ENCODE measurements at regions not wholly inside any gene's neighbourhood (a gene's known extent, or its start where the extent isn't known, plus 50 kb on each side); places are given as distances from the start of the nearest gene placed in this dataset.

DNA sequence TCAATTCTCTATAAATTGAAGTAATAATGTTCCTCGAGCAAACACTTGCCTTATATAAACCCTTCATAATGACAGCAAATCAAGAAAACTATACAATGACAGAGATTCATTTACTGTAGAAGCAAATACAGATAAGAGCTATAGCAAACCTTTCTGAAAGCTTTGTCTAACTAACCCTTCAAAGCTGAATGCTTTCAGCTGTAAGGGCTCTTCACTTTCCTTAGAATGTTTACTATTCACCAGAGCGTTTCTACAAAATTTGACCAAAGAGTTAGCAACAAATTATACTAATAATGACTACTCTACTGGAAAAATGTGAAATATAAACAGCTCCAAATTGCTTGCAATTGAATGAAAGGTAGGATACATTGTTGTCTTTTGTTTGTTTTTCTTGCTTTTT is 218.1 kb downstream of the SLITRK5 start:
- TF ChIP-seq POLR2A (IDR thresholded peaks at IDR 0.05) (no peak), EP300 (IDR thresholded peaks at IDR 0.05) (no peak)
- TF ChIP-seq, protein P1, sequence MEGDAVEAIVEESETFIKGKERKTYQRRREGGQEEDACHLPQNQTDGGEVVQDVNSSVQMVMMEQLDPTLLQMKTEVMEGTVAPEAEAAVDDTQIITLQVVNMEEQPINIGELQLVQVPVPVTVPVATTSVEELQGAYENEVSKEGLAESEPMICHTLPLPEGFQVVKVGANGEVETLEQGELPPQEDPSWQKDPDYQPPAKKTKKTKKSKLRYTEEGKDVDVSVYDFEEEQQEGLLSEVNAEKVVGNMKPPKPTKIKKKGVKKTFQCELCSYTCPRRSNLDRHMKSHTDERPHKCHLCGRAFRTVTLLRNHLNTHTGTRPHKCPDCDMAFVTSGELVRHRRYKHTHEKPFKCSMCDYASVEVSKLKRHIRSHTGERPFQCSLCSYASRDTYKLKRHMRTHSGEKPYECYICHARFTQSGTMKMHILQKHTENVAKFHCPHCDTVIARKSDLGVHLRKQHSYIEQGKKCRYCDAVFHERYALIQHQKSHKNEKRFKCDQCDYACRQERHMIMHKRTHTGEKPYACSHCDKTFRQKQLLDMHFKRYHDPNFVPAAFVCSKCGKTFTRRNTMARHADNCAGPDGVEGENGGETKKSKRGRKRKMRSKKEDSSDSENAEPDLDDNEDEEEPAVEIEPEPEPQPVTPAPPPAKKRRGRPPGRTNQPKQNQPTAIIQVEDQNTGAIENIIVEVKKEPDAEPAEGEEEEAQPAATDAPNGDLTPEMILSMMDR (IDR thresholded peaks at IDR 0.05): no peak
- Histone ChIP-seq H3K27me3 (no peaks in the 10 kb centered on the region), H3K9me3 (no peaks in the 10 kb centered on the region), H3K36me3 (no peaks in the 10 kb centered on the region), H3K4me3 (no peak overlapping the region), H3K4me1 (ENCODE audit: insufficient read depth) (no peaks in the 10 kb centered on the region), H3K27ac (no peak overlapping the region)
- intact Hi-C loops (cut with DNase I): no loop called here
- no peak for DNase-seq
- 16 to 34% (median 20%) methylated on average over 2 of the region's 2 CpGs for WGBS, 3 donors

DNA sequence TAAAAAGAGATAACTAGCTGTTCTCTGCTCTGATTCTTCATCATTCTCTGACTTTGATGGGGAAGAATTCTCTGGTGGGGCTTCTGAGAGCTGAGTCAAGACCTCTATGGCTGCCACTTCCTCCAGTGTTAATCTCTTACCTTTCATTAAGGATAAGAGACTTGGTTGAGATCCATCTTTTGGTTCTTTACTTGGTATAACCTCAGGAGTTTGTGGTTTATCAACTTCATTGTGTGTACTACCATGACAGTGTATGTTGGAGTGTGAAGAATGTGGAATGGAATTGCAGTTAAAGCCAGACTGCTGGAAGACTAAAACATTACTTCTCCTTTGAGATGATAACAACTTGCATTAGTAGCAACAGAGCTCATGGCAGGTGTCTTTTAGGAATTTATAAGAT is 222.0 kb downstream of the SLITRK5 start:
- TF ChIP-seq POLR2A (IDR thresholded peaks at IDR 0.05) (no peak), EP300 (IDR thresholded peaks at IDR 0.05) (no peak)
- TF ChIP-seq, protein P1 (IDR thresholded peaks at IDR 0.05): no peak
- intact Hi-C loops (cut with DNase I): no loop called here
- no peaks in the 10 kb centered on the region for H3K4me1 ChIP-seq (ENCODE audit: insufficient read depth)
- no peaks in the 10 kb centered on the region for H3K27me3 ChIP-seq
- no peak overlapping the region for H3K4me3 ChIP-seq
- no peak for DNase-seq
- no peaks in the 10 kb centered on the region for H3K36me3 ChIP-seq
- no peaks in the 10 kb centered on the region for H3K9me3 ChIP-seq
- H3K27ac ChIP-seq: no peak overlapping the region

DNA sequence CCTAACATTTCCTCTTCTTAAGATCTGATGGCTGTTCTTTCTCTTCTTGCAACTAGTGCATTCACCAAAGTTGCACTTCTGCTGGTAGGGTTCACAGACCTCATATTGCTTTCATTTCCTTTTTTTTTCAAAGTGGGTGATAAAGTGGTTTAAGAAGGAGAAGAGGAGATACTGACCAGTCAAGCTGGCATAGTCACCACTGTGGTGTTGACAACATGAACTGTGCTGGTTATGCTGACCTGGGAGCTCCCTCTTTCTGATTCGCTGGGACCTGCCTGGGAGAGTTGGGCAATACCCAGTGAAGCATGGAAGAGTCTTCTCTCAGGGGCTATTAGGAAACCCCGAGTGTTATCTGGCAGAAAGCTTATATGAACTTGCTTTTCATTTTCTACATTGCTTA is 222.9 kb downstream of the SLITRK5 start:
- Histone ChIP-seq H3K27ac (no peak overlapping the region), H3K4me3 (no peak overlapping the region), H3K36me3 (no peaks in the 10 kb centered on the region), H3K4me1 (ENCODE audit: insufficient read depth) (no peaks in the 10 kb centered on the region), H3K9me3 (no peaks in the 10 kb centered on the region), H3K27me3 (no peaks in the 10 kb centered on the region)
- DNase-seq: no peak
- 77 to 86% (median 81%) methylated on average over 2 of the region's 2 CpGs for WGBS, 3 donors
- intact Hi-C loops (cut with DNase I): no loop called here
- TF ChIP-seq POLR2A (IDR thresholded peaks at IDR 0.05) (no peak), EP300 (IDR thresholded peaks at IDR 0.05) (no peak)

DNA sequence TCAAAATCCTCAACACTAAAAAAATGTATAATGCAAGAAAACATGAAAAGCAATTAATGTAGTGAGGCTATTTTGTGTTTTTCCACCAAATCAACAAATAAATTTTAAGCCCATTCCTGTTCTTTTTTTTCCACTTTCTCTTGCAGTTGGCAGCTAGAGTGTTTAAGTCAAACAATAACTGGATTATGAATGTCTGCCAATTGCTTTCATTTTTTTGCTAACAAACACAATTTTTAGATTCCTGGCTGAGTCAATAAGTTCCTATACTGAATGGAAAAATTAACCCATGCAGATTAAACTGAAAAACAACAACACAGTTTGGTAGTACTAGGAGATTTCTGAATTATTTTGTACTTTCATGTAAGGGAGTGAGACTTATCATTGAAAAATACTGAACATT is 232.4 kb downstream of the SLITRK5 start:
- Histone ChIP-seq H3K4me3 (no peak overlapping the region), H3K36me3 (no peaks in the 10 kb centered on the region), H3K27me3 (no peaks in the 10 kb centered on the region), H3K9me3 (no peaks in the 10 kb centered on the region), H3K4me1 (ENCODE audit: insufficient read depth) (no peaks in the 10 kb centered on the region), H3K27ac (no peak overlapping the region)
- no peak for TF ChIP-seq POLR2A (IDR thresholded peaks at IDR 0.05)
- TF ChIP-seq, protein P1 (IDR thresholded peaks at IDR 0.05): no peak
- no peak for TF ChIP-seq EP300 (IDR thresholded peaks at IDR 0.05)
- intact Hi-C loops (cut with DNase I): no loop called here
- DNase-seq: no peak

DNA sequence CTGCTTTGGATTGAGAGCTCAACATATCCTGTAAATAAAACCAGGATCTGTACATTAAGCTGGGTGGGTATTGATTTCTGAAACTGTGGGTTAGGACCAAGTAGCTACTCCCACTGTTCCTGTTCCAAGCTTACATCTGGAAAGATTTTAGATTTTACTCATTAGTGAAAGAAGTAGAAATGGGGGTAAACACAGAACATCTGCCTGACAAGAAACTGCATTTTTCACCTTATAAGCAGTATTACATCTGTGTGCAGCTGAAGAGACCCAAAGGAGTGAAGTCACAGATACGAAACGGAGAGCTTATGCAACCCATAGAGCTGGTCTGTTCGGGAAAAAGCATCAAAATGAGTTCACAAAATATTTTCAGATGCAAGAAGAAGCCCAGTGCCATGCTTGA is 235.2 kb downstream of the SLITRK5 start:
- no peak overlapping the region for H3K27ac ChIP-seq
- H3K36me3 ChIP-seq: no peaks in the 10 kb centered on the region
- no peaks in the 10 kb centered on the region for H3K27me3 ChIP-seq
- H3K4me1 ChIP-seq (ENCODE audit: insufficient read depth): no peaks in the 10 kb centered on the region
- TF ChIP-seq EP300 (IDR thresholded peaks at IDR 0.05) (no peak), POLR2A (IDR thresholded peaks at IDR 0.05) (no peak)
- TF ChIP-seq, protein P1 (IDR thresholded peaks at IDR 0.05): no peak
- no peak overlapping the region for H3K4me3 ChIP-seq
- intact Hi-C loops (cut with DNase I): no loop called here
- 48 to 64% (median 59%) methylated on average over 3 of the region's 3 CpGs for WGBS, 3 donors
- H3K9me3 ChIP-seq: no peaks in the 10 kb centered on the region
- DNase-seq: no peak

Data from ovary (tissue), 7 donors.